ENCODE measurements at regions not wholly inside any gene's neighbourhood (a gene's known extent, or its start where the extent isn't known, plus 50 kb on each side); places are given as distances from the start of the nearest gene placed in this dataset.
"Not testable (repeated sequence)": the region's sequence is repeated elsewhere in the genome, so short reads cannot be mapped to it uniquely, and the experiment has no call there.

- DNase-seq (ENCODE audit: low read depth) (no peak), FAIRE-seq (no peak)
- H3K27me3 ChIP-seq (ENCODE audit: control insufficient read depth, insufficient read depth, low read length), result no peaks in the 10 kb centered on the region
- TF ChIP-seq, protein P1, sequence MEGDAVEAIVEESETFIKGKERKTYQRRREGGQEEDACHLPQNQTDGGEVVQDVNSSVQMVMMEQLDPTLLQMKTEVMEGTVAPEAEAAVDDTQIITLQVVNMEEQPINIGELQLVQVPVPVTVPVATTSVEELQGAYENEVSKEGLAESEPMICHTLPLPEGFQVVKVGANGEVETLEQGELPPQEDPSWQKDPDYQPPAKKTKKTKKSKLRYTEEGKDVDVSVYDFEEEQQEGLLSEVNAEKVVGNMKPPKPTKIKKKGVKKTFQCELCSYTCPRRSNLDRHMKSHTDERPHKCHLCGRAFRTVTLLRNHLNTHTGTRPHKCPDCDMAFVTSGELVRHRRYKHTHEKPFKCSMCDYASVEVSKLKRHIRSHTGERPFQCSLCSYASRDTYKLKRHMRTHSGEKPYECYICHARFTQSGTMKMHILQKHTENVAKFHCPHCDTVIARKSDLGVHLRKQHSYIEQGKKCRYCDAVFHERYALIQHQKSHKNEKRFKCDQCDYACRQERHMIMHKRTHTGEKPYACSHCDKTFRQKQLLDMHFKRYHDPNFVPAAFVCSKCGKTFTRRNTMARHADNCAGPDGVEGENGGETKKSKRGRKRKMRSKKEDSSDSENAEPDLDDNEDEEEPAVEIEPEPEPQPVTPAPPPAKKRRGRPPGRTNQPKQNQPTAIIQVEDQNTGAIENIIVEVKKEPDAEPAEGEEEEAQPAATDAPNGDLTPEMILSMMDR (IDR thresholded peaks at IDR 0.05; ENCODE audit: insufficient read depth, low read length, severe bottlenecking), result no peak
- H3K36me3 ChIP-seq (ENCODE audit: control insufficient read depth, insufficient read depth, low read length), result no peaks in the 10 kb centered on the region
- no peak overlapping the region for H3K4me3 ChIP-seq (ENCODE audit: low read depth, low read length)
Observed at GRCh38 chrX:56130436-56130835, 101.7 kb upstream of the KLF8 start.

DNA sequence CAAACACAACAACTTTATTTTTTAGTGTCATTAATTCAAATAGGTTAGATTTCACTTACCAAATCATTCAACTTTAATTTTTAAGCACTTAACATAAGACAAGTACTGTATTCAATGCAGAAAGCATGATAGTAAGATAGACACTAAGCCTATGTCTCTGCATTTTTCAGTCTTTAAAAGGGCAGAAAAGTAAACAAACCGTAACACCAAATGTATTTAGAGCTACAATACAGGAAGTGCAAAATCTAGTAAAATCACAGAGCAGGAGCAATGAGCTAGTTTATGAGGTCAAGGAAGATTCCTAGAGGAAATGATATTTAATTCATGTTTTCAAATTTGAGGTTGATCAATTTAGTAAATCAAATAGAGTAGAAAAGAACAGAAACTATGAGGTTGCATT, 68.0 kb upstream of the KLF8 start:
- not testable (repeated sequence) for H3K36me3 ChIP-seq (ENCODE audit: control insufficient read depth, insufficient read depth, low read length); H3K27me3 ChIP-seq (ENCODE audit: control insufficient read depth, insufficient read depth, low read length); FAIRE-seq; DNase-seq (ENCODE audit: low read depth); H3K4me3 ChIP-seq (ENCODE audit: low read depth, low read length)

Data from bronchial epithelial cell (primary cell).